GM19397 (cell line): ENCODE measurements at regions not wholly inside any gene's neighbourhood (a gene's known extent, or its start where the extent isn't known, plus 50 kb on each side); places are given as distances from the start of the nearest gene placed in this dataset.

ENCODE experiments used
- ATAC-seq: cut with Tn5 transposase; IDR thresholded peaks from one replicate; pipeline ENCODE4 v1.9.1; 2021; ENCODE audit warnings: mild to moderate bottlenecking, moderate library complexity; ENCODE audit not compliant: unreplicated experiment

DNA sequence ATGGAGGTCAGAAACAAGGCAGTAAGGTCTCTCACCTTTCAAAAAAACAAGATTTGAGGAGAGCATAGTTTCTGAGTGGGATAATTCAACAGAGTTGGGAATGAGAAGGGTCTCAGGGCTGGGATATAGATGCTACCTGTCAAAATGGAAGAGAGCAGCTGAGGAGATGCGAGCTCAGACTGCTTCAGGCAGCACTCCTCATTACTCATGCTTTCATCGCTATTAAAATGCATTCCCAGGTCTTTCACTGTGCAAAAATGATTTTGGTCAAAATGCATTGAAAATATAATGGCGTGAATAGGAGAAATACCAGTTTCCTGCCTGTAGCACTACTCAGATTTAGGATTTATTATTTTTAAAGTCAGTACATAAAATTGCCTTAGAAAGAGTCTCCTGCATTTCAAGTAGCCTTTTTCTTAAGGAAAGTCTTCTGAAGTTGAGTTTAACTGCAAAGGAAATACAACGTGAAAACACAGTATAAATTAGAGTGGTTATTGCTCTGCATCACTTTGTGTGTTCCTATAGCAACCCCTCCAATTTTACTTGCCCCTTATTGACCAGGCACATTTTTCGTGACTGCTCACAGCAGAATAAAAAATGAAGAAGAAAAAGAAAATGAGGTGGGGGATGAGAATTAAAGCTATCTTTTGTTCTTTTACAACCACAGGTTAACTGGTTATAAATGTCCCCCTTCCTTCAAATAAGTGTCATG, 724.8 kb upstream of the SEMA6A start:
- ATAC-seq, result no peak

DNA sequence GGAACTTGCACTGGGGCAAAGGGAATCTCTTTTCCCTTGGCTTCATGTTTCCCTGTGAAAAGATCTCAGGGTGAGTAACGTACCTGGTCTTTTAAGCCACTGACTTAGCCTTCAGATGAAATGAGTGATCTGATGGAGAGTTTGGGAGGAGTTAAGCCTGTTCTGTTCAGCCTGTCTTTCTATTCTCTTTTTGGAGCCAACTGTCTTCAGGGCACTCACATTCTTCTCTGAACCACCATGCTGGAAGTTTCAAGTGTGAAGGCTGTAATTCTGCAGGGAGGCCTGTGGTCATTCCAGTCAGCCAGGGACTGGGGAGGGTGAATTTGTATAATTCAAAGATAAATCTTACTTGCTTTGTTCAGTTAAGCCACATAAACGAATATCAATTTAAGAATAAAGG, 722.2 kb upstream of the SEMA6A start:
- ATAC-seq, result no peak

DNA sequence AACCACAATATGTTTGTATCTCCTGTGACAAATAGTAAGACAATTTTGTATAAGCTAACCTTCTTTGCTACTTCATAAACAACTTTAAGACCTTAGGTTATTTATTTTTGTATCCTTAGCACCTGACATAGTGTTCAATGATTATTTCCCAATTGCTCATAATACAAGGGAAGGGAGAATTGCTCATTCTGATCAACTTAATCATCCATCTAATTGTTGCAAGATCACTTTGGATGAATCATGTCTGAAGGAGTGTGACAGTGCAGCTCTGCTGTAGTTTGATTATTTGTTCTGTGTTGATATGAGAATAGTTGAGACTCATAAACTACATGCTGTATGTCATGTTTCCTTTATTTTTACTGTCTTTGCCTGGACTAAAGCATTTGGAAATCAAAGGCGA, 721.3 kb upstream of the SEMA6A start:
- no peak for ATAC-seq

DNA sequence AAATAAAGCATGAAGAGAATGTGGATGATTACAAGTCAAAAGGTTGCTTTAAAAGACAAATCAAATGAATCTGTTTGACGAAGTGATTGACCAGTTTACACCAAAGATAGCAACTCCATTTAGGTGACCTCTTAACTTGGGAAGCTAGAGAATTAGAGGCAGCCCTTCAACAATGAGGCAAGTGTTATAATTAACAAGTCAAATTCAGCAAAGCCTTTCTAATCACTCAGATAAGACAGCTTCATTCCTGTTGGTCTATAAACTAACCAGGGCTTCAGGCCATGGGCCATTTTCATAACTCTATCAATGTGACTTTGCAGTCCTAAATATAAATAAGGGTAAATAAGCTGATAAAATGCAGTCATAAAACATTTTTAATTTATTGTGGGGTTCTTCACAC, 712.2 kb upstream of the SEMA6A start:
- ATAC-seq, result no peak

DNA sequence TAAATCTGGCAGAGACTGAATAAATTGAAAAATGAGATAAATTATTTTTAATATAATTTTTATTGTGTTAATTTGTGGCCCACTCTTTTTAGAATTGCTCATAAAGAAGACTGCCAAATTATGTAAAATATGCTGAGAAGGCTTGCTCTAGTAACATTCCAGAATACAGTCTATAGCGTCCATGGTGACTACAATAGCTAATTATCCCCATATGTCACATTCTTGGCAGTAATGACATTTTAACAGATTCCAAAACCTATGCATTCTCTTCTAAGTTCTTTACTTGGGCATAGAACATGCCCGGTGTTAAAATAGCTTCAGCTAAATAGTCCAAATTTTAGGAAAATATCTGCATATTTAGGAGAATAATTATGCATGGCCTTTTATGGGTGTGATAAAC, 697.0 kb upstream of the SEMA6A start:
- no peak for ATAC-seq

DNA sequence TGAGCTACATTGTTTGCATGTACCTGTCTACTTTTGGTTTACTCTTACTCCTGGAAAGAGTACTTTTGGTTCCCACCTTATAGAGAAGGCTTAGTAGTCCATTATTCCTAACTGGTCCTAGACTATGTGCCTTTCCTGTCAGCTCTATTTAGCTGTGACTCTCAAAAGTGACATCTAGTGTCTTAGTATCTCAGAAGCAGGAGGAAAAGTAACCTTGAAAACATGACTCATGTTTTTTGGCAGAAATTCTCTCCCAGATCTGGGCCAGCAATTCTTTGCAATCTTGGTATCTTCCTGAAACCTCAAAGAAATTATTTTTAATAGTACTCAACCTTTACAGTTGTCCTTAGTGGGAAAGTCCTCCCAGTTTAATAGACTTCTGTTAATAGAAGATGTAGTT, 691.7 kb upstream of the SEMA6A start:
- ATAC-seq, result no peak

DNA sequence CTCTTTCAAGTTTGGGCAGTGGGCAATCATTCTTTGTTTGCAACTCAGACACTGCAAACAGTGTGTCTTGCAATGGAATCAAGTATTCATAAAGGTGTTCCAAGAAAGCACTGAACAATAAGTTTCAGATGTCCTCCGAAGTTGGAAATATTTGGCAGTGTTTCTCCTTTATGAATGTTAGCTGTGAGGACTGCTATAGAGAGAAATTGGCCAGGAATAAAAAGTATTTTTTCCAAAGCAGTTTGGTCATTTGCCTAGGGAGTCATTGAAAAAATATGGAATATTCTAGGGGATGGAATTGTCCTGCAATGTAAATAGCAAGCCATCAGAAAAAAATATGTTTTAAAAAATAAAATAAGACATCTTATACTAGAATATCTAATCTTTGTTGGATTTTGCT, 688.6 kb upstream of the SEMA6A start:
- no peak for ATAC-seq

DNA sequence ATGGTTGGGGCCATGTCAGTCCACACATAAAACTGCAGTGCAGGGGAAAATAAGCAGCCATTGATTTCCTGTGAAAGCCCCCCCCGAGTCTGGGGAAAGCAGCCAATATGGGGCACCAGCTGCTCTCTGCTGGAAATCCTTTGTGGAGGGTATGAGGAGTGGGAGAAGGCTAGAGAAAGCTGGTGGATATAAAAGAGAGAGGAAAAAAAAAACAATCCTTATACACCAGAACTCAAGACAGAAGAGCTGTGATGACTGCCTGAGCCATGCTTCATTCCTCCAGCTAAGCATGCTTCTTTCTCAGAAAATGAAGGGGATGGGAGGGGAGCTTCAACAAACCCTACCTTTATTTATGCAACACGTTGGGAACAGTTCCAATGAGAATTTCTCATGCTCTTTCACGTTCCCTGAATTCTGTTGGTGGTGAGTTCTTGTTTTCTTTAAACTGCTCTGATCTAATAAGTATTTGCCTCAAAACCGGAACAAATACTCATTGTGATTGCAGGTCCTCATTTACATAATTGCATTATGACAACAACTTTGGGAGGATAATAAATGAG, 688.0 kb upstream of the SEMA6A start:
- ATAC-seq, result no peak

DNA sequence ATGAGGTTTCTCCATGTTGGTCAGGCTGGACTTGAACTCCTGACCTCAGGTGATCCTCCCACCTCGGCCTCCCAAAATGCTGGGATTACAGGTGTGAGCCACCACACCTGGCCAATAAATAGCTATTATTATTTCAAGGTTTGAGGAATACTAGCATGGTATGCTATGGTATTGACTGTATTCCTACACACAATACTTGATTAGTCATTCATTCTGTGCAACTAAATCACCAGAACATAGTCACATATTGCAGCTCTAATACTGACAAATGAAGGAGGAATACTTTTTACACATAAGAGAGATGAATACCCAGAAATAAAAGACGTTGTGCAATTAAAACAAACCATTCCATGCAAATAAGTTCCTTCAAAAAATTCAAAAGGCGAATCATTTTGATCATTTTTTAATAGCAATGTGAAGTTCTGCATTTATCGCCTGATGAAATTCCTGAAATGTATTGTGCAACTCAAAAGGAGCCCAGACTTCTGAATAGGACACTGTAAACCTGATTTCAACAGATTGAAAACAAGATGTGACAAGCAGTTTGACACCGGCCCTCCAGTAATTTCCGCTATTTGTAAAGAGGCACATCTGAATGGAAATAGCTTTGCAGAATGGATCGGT, 687.4 kb upstream of the SEMA6A start:
- ATAC-seq, result no peak

DNA sequence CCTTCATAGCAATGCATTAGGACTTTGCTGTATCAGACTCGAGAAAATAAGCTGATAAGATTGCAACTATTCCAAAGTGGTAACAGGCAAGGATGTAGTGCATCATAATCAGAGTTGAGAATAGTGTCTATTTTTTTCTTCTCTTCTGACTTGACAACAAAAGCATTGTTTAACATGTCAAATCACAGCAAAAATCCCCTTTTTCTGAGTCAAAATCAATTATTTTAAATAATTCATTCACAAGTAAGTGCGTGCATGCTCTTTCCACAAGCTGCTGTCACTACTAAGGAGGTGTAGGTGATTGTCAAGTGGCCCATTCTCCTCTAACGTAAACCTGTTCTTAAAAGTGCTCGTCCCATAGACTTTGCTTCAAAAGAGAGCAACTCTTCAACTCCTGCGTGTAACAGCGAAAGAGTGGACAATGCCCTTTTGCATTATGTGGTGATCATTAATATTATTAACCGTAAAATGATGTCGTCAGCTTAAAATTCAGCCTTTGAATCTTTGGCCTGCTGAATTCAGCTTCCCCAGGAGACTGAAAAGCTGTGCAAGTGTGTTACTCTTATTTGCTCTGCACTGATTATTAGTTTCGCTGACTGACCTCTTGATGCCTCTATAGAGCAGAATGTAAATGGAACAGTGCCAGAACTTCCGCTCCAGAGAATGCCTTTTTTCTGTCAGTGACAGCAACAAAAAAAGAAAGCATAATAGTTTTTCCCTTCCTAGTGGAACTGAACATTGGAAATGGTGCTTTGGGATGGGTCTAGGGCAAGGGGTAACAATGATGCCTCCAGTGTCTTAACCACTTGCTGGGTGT, 680.8 kb upstream of the SEMA6A start:
- ATAC-seq, result no peak

DNA sequence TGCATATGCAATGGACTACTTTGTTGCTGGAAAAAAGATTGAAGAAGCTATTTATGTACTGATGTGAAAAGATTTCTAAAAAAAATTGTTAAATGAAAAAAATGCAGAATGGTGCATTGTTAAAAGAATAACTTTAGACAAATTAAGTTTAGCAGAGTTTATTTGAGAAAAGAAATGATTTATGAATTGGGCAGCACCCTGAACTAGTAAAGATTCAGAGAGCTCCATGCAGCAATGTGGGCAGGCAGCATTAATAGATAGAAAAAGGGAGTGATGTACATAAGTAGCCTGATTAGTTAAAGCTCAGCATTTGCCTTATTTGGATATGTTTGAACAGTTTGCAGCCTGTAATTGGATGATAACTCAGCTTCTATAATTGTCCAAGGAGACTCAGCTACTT, 677.9 kb upstream of the SEMA6A start:
- no peak for ATAC-seq

DNA sequence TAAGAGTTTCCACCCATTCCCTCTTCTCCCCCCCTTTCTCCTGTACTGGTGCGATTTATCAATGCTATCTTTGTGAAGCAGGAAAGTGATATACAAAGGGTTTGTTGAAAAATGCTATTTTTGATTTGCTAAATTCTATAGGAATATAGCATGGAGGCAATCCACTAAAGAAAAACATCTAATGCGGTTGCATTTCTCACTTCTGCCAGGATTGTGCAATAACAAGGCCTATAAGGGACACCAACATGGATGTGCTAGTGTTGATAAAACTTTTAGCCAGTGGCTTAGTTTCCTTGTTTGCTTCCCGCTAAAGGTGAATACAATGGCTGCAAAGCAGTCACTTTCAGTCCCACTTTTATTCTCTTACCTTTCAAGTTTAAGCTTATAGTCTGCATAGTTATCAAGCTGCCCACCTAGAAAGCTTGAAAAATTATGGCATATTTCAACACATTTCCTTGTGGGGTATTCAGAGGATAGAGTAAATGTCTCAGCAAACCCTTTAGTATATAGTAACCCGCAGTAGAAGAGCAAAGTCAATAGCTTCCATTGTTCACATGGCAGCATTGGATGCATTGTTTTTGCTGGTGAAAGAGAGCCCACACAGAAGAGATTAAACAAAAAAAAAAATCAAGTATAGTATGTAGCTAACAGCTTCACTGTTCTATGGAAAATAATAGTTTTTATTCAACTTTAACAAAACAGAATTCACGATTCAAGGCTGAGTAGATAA, 674.6 kb upstream of the SEMA6A start:
- ATAC-seq, result no peak

DNA sequence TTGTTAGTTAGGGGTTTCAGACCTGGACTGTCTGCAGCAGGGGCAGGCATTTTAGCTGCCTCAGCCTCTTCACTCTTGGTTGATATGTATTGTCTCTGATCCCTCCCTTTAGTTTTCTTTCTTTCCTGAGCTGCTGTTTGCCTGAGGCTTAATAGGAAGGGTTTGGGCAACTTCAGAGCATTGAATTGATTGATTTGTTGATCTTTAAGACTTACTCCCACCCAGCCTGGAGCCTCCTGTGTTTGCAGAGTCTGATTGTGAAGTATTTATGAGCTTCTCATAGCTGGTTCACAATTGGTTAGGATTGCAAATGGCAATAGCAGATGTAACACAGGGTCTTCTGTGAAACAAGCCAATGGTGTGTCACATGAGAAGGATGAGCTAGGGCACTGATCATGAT, 671.8 kb upstream of the SEMA6A start:
- no peak for ATAC-seq

DNA sequence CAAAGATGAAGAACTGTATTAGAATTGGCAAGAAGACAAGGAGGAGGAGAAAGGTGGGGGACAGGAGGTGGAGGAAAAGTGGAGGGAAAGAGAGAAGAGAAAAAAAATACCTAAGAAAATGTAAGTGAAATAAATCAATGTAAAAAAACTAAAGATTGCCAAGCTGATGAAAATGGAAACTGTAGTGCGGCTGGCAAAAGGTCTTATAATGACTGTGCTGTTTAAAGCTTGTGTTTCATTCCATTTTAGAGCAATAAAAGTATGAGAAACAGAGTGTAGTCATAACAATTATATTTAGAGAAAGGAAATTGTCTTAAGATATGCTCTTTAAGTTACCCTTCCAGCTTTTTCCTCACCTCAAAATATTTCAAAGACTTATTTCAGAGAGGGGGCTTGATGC, 670.5 kb upstream of the SEMA6A start:
- no peak for ATAC-seq

DNA sequence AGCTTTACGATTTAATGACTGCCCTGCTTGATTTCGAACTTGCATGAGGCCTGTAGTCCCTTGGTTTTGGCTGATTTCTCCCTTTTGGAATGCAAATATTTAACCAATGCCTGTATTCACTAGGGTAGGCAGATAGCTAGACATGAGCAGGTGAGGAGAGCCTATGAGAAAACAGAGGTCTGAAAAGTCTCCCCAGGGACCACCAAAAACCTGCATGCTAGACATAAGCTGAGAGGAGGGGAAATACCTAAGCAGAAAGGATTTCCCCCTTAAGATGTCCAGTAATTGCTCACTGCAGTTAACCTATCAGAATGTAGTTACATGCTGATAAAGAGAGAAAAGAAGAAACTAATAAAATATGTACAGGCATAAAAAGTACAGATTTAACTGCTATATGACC, 667.4 kb upstream of the SEMA6A start:
- ATAC-seq, result no peak

DNA sequence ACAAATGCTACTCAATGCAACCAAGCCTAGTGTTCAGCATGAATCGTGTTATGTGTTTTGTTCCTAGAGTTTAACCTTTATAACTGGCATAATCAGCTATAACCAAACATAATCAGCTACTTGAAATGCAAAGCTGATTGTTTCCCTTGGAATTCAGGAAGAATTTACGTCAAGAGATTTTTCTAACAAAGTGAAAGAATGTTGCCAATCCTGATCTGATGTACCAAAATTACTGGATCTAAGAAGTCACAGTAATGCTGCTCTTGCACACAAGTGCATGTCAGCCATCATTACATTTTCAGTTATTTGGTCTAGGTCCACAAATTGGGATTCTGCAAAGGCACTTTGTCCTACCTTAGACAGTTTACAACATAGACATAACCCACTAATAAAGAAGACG, 662.3 kb upstream of the SEMA6A start:
- no peak for ATAC-seq

DNA sequence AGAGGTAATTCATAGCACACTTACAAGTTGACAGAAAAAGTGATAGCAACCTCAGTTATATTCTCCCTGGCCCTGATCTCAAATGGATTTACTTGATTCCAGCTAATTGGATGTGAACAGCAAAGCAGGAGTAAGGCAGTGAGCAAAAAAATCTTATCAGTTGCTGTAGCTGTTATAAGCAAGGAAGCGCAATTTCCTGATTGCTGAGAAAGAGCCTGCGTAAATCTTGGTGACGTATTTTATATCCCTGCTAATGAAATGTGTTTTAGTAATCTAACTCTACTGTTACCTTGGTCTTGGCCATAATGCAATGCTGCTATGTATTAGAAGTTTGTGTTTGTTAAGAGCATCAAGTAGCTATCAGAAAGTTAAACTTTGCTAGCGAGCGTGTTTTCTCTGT, 661.2 kb upstream of the SEMA6A start:
- no peak for ATAC-seq

DNA sequence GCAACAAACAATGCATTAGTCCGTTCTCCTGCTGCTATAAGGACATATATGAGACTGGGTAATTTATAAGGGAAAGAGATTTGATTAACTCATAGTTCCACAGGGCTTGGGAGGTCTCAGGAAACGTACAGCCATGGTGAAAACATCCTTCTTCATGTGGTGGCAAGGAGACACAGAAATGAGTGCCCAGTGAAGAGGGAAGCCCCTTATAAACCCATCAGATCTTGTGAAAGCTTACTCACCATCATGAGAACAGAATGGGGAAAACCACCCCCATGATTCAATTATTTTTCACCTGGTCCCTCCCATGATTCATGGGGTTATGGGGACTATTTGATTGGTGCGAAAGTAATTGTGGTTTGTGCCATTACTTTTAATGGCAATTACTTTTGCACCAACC, 655.8 kb upstream of the SEMA6A start:
- no peak for ATAC-seq

DNA sequence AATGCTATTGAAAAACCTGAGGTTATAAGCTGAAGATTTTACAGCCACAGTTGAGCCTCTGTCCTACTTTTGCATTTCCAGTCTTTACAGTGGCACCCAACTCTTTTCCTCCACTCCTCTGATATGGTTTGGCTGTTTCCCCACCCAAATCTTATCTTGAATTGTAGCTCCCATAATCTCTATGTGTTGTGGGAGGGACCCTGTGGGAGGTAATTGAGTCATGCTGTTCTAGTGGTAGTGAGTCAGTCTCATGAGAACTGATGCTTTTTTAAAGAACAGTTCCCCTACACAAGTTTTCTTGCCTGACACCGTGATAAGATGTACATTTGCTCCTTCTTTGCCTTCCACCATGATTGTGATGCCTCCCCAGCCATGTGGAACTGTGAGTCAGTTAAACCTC, 646.1 kb upstream of the SEMA6A start:
- ATAC-seq, result no peak

DNA sequence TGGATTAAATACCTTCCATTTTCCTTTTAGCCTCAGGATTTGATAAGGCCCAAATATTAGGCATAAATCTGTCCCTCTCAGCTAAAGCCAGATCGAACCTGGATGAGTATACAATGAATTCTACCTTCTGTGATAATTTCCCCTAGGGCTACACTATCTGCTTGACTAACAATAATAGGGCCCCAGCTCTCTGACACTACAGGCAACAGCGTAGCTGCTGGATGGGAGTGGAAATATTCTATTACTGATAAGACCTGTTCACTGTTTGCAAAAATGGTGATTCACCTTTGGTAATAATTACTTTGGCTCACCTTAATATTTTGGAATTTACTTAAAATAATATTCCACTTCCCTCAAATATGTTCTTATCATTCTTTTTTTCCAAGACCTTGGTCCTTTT, 644.2 kb upstream of the SEMA6A start:
- no peak for ATAC-seq

DNA sequence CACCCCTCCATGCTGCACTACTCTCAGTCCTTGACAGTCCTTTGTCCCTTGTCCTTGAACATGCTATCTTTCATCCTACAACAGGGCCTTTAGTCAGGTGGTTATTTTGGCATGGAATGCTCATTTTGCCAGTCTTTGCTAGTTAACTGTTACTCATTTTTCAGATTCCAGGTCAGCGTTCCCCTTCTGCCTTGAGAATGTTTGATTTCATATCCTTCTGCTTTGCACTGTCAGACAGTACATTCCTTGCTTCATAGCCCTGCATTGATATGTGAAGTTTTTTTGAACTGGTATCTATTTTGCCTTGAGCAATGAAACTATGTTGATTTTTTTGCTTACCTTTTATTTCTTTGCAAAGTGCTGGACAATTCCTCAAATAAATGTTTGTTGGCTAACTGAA, 638.2 kb upstream of the SEMA6A start:
- no peak for ATAC-seq
